Kidney epithelial cell (primary cell): ENCODE measurements at regions not wholly inside any gene's neighbourhood (a gene's known extent, or its start where the extent isn't known, plus 50 kb on each side); places are given as distances from the start of the nearest gene placed in this dataset.

Experiments
- DNase-seq: peaks from one replicate; pipeline ENCODE4 v3.0.0-alpha.2; 2010; ENCODE audit warnings: low read depth
- H3K27me3 ChIP-seq: 2 replicates; pipeline ENCODE4 v1.6.0; 2011; ENCODE audit warnings: low read length; ENCODE audit not compliant: control insufficient read depth, insufficient read depth
- H3K36me3 ChIP-seq: 2 replicates; pipeline ENCODE4 v1.5.1; 2011; ENCODE audit warnings: low read length; ENCODE audit not compliant: control insufficient read depth, insufficient read depth
- H3K4me3 ChIP-seq: 2 replicates; pipeline ENCODE4 v1.5.1; 2011; ENCODE audit warnings: low read depth, mild to moderate bottlenecking, control low read depth, low read length
- CTCF ChIP-seq: IDR thresholded peaks from 2 replicates; pipeline ENCODE4 v1.5.1; 2011; ENCODE audit warnings: mild to moderate bottlenecking, moderate library complexity, low read length, control low read depth, inconsistent platforms; ENCODE audit not compliant: insufficient read depth, poor library complexity, severe bottlenecking

GRCh38 chr11:28461846-28462245, 353.7 kb downstream of the METTL15 start:
- H3K27me3 ChIP-seq, result no peaks in the 10 kb centered on the region
- no peaks in the 10 kb centered on the region for H3K36me3 ChIP-seq
- no peak for DNase-seq
- TF ChIP-seq CTCF, result no peak
- no peak overlapping the region for H3K4me3 ChIP-seq

GRCh38 chr11:28461338-28461737, 353.1 kb downstream of the METTL15 start:
- no peaks in the 10 kb centered on the region for H3K36me3 ChIP-seq
- H3K27me3 ChIP-seq, result no peaks in the 10 kb centered on the region
- no peak overlapping the region for H3K4me3 ChIP-seq
- DNase-seq, result no peak
- no peak for TF ChIP-seq CTCF

GRCh38 chr11:28460348-28460747, 352.2 kb downstream of the METTL15 start:
- TF ChIP-seq CTCF, result no peak
- DNase-seq, result no peak

GRCh38 chr11:28459912-28460311, 351.7 kb downstream of the METTL15 start:
- no peak overlapping the region for H3K4me3 ChIP-seq
- no peak for TF ChIP-seq CTCF
- no peaks in the 10 kb centered on the region for H3K36me3 ChIP-seq
- H3K27me3 ChIP-seq, result no peaks in the 10 kb centered on the region
- no peak for DNase-seq

More at GRCh38 chr11:28460348-28460747, 352.2 kb downstream of the METTL15 start:
- no peaks in the 10 kb centered on the region for H3K36me3 ChIP-seq
- H3K4me3 ChIP-seq, result no peak overlapping the region
- no peaks in the 10 kb centered on the region for H3K27me3 ChIP-seq

GRCh38 chr11:28457481-28458065, 349.4 kb downstream of the METTL15 start:
- no peak for DNase-seq
- Histone ChIP-seq H3K4me3 (no peak overlapping the region), H3K36me3 (no peaks in the 10 kb centered on the region), H3K27me3 (no peaks in the 10 kb centered on the region)
- no peak for TF ChIP-seq CTCF

- H3K4me3 ChIP-seq, result no peak overlapping the region
- no peaks in the 10 kb centered on the region for H3K36me3 ChIP-seq
- no peak for TF ChIP-seq CTCF
- DNase-seq, result no peak
- H3K27me3 ChIP-seq, result no peaks in the 10 kb centered on the region
These were observed 340.0 kb downstream of the METTL15 start for GRCh38 chr11:28448186-28448585.
